Ovary (tissue), 7 donors: ENCODE measurements at regions not wholly inside any gene's neighbourhood (a gene's known extent, or its start where the extent isn't known, plus 50 kb on each side); places are given as distances from the start of the nearest gene placed in this dataset.

Experiments
- DNase-seq, 5 donors: peaks; one replicate each; pipeline ENCODE4 v3.0.0-alpha.2; 2019 to 2020
- H3K27ac ChIP-seq, 2 donors: fragments of 200-600 bp; one replicate each; pipeline versions ENCODE4 v1.5.1 to v1.8.0; 2019 to 2022
- H3K27me3 ChIP-seq: fragments of 200-600 bp; one replicate; pipeline ENCODE4 v1.8.0; 2022
- H3K36me3 ChIP-seq: fragments of 200-600 bp; sonication (generic); one replicate; pipeline ENCODE4 v1.5.1; 2019
- H3K4me1 ChIP-seq: one replicate; pipeline ENCODE4 v1.8.1; 2013; ENCODE audit warnings: mild to moderate bottlenecking, moderate library complexity; ENCODE audit not compliant: insufficient read depth
- H3K4me3 ChIP-seq: fragments of 200-600 bp; sonication (generic); one replicate; pipeline ENCODE4 v1.5.1; 2017
- H3K9me3 ChIP-seq, 2 donors: fragments of 200-600 bp in 1 of 2; sonication (generic) in 1 of 2; one replicate each; pipeline versions ENCODE4 v1.5.1 to v1.8.1; 2013 to 2019; ENCODE audit warnings: mild to moderate bottlenecking in 1 of 2, moderate library complexity in 1 of 2
- CTCF ChIP-seq, 3 donors: fragments of 450-650 bp in 2 of 3; fragments of 200-600 bp in 1 of 3; IDR thresholded peaks; one replicate each; pipeline versions ENCODE4 v1.5.1 to v1.8.0; 2016 to 2022; ENCODE audit warnings: antibody characterized with exemption in 3 of 3, mild to moderate bottlenecking in 1 of 3
- EP300 ChIP-seq: sonication (generic); formaldehyde crosslinking; IDR thresholded peaks from one replicate; pipeline ENCODE4 v1.6.1; 2017; ENCODE audit warnings: antibody characterized with exemption
- POLR2A ChIP-seq: fragments of 450-650 bp; IDR thresholded peaks from one replicate; pipeline ENCODE4 v1.6.1; 2017; ENCODE audit warnings: antibody characterized with exemption, mild to moderate bottlenecking, moderate library complexity
- WGBS, 3 donors: extraction: QIAGEN DNeasy Blood & Tissue Kit in 1 of 3; methylation state at CpG; one replicate each; pipeline versions ENCODE4 v1.1.5 to v1.1.7; 2013 to 2017; 5-methylcytosine and 5-hydroxymethylcytosine counted together
- intact Hi-C, 4 donors: fragments of 100-400 bp; cut with DNase I; formaldehyde crosslinking; loops; one replicate each; pipeline versions ENCODE4 v1.11.0 to v1.15.1; 2022 to 2023
- donor health status: DM: no; HTN: no; CAD: no; lungs with moderate emphysema.
- donor health status: DM: no; HTN: no; CAD: no.
- donor health status: Bipolar disorder and iron deficiency.
- donor health status: DM: no; HTN: no; CAD: no.
- donor health status: DM: yes; HTN: yes; CAD: no.

GRCh38 chr4:128590034-128590740 lies 219.3 kb upstream of the JADE1 start:
- 68 to 74% (median 72%) methylated on average over 9 of the region's 9 CpGs for WGBS, 3 donors
- no peak overlapping the region for H3K27ac ChIP-seq
- no peaks in the 10 kb centered on the region for H3K4me1 ChIP-seq
- no peak for DNase-seq
- TF ChIP-seq EP300 = no peak
- TF ChIP-seq POLR2A = no peak
- no peaks in the 10 kb centered on the region for H3K27me3 ChIP-seq
- H3K4me3 ChIP-seq = no peak overlapping the region
- no peaks in the 10 kb centered on the region for H3K9me3 ChIP-seq
- no peaks in the 10 kb centered on the region for H3K36me3 ChIP-seq
- intact Hi-C loops = no loop called here

- no peak overlapping the region for H3K4me3 ChIP-seq
- H3K27me3 ChIP-seq = no peaks in the 10 kb centered on the region
- H3K4me1 ChIP-seq = no peaks in the 10 kb centered on the region
- H3K9me3 ChIP-seq = no peaks in the 10 kb centered on the region
- no peaks in the 10 kb centered on the region for H3K36me3 ChIP-seq
- no peak for DNase-seq
- intact Hi-C loops = no loop called here
- H3K27ac ChIP-seq = no peak overlapping the region
- WGBS, 3 donors = 84 to 94% (median 94%) methylated on average over 4 of the region's 4 CpGs
- no peak for TF ChIP-seq EP300
- no peak for TF ChIP-seq POLR2A
- no peak for TF ChIP-seq CTCF (IDR thresholded peaks at IDR 0.05)
Measured at GRCh38 chr4:128589384-128589965, 220.0 kb upstream of the JADE1 start.

- Histone ChIP-seq H3K9me3 (no peaks in the 10 kb centered on the region), H3K36me3 (no peaks in the 10 kb centered on the region), H3K4me1 (no peaks in the 10 kb centered on the region), H3K27ac (no peak overlapping the region), H3K27me3 (no peaks in the 10 kb centered on the region), H3K4me3 (no peak overlapping the region)
- TF ChIP-seq POLR2A = no peak
- no peak for TF ChIP-seq EP300
- TF ChIP-seq CTCF (IDR thresholded peaks at IDR 0.05) = no peak
- intact Hi-C loops = no loop called here
- WGBS, 3 donors = 87 to 99% (median 98%) methylated on average over 5 of the region's 5 CpGs
- no peak for DNase-seq
Measured at GRCh38 chr4:128587382-128587781, 222.1 kb upstream of the JADE1 start.

GRCh38 chr4:128583753-128584712 lies 225.5 kb upstream of the JADE1 start:
- H3K27ac ChIP-seq = no peak overlapping the region
- intact Hi-C loops = no loop called here

More at GRCh38 chr4:128583753-128584712, 225.5 kb upstream of the JADE1 start:
- 79 to 92% (median 90%) methylated on average over 7 of the region's 7 CpGs for WGBS, 3 donors
- Histone ChIP-seq H3K36me3 (no peaks in the 10 kb centered on the region), H3K9me3 (no peaks in the 10 kb centered on the region), H3K4me3 (no peak overlapping the region), H3K27me3 (no peaks in the 10 kb centered on the region), H3K4me1 (no peaks in the 10 kb centered on the region)
- DNase-seq = no peak
- TF ChIP-seq EP300 (no peak), POLR2A (no peak), CTCF (IDR thresholded peaks at IDR 0.05) (no peak)
